Psoas muscle (tissue), 7 donors: ENCODE measurements at regions not wholly inside any gene's neighbourhood (a gene's known extent, or its start where the extent isn't known, plus 50 kb on each side); places are given as distances from the start of the nearest gene placed in this dataset.

Experiments used
- ATAC-seq, 4 donors: fragments of 200-7000 bp; cut with Tn5 transposase; one replicate each; pipeline ENCODE4 v1.9.1; 2020; ENCODE audit warnings: moderate library complexity in 3 of 4, mild to moderate bottlenecking in 2 of 4
- DNase-seq, 2 donors: peaks; one replicate each; pipeline ENCODE4 v3.0.0-alpha.2; 2020
- H3K27ac ChIP-seq: fragments of 200-600 bp; one replicate; pipeline ENCODE4 v1.8.0; 2022
- H3K27me3 ChIP-seq, 3 donors: fragments of 200-600 bp in 1 of 3; one replicate each; pipeline versions ENCODE4 v1.6.1 to v1.8.0; 2013 to 2022; ENCODE audit warnings: low read length in 2 of 3, mild to moderate bottlenecking in 2 of 3, moderate library complexity in 1 of 3; ENCODE audit not compliant: insufficient read depth in 3 of 3
- H3K36me3 ChIP-seq, 2 donors: fragments of 200-600 bp in 1 of 2; one replicate each; pipeline versions ENCODE4 v1.6.1 to v1.8.0; 2013 to 2022; ENCODE audit warnings: low read depth in 1 of 2, mild to moderate bottlenecking in 1 of 2, moderate library complexity in 1 of 2; ENCODE audit not compliant: insufficient read depth in 1 of 2
- H3K4me1 ChIP-seq: fragments of 200-600 bp; one replicate; pipeline ENCODE4 v1.8.0; 2022
- H3K4me3 ChIP-seq: fragments of 200-600 bp; one replicate; pipeline ENCODE4 v1.8.0; 2022; ENCODE audit warnings: mild to moderate bottlenecking
- H3K9me3 ChIP-seq: fragments of 200-600 bp; one replicate; pipeline ENCODE4 v1.8.0; 2022
- WGBS, 3 donors: extraction: QIAGEN DNeasy Blood & Tissue Kit; methylation state at CpG; one replicate each; pipeline versions ENCODE4 v1.1.6 to v1.1.7; 2013; 5-methylcytosine and 5-hydroxymethylcytosine counted together
- intact Hi-C, 2 donors: fragments of 100-400 bp; cut with DNase I; formaldehyde crosslinking; loops; one replicate each; pipeline versions ENCODE4 v1.11.0 to v1.14.2; 2022
- TF ChIP-seq, protein P1 (sequence below): fragments of 200-600 bp; IDR thresholded peaks from one replicate; pipeline ENCODE4 v1.8.0; 2022; ENCODE audit warnings: antibody characterized with exemption
- donor health status: healthy with polysubstance abuse.
- donor health status: DM: no; HTN: no; CAD: no; lungs with moderate emphysema.
- donor health status: Bipolar disorder and iron deficiency.
- donor health status: healthy.
- donor health status: DM: yes; HTN: yes; CAD: no.
- donor health status: DM: no; HTN: no; CAD: no.
- donor health status: DM: yes; HTN: yes; CAD: no.

DNA sequence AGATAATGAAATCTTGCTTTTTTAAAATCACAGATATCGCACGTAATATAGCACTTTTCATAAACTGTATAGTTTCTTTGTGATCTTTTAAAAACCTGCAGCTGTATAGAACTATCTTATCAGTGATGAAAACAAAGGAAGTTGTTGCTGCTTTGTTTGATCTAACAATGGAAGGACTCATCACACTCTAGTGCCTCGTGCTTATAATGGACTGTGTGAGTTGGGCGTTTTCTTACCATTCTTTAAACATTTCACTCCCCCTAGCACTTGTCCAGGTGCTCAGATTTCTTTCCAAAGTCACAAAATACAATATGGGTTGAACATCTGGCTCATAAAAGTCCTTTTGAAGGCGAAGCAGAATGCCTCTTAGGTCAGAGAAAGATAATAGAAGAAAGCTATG lies 94.8 kb upstream of the SPATS2L start:
- TF ChIP-seq, protein P1, sequence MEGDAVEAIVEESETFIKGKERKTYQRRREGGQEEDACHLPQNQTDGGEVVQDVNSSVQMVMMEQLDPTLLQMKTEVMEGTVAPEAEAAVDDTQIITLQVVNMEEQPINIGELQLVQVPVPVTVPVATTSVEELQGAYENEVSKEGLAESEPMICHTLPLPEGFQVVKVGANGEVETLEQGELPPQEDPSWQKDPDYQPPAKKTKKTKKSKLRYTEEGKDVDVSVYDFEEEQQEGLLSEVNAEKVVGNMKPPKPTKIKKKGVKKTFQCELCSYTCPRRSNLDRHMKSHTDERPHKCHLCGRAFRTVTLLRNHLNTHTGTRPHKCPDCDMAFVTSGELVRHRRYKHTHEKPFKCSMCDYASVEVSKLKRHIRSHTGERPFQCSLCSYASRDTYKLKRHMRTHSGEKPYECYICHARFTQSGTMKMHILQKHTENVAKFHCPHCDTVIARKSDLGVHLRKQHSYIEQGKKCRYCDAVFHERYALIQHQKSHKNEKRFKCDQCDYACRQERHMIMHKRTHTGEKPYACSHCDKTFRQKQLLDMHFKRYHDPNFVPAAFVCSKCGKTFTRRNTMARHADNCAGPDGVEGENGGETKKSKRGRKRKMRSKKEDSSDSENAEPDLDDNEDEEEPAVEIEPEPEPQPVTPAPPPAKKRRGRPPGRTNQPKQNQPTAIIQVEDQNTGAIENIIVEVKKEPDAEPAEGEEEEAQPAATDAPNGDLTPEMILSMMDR: no peak
- Histone ChIP-seq H3K27ac (no peak overlapping the region), H3K4me3 (no peak overlapping the region), H3K9me3 (no peaks in the 10 kb centered on the region), H3K27me3 (no peaks in the 10 kb centered on the region), H3K4me1 (no peaks in the 10 kb centered on the region), H3K36me3 (no peaks in the 10 kb centered on the region)
- DNase-seq (no peak), ATAC-seq (no peak)
- intact Hi-C loops: no loop called here
- WGBS, 3 donors: 75 to 77% (median 76%) methylated on average over 5 of the region's 5 CpGs

DNA sequence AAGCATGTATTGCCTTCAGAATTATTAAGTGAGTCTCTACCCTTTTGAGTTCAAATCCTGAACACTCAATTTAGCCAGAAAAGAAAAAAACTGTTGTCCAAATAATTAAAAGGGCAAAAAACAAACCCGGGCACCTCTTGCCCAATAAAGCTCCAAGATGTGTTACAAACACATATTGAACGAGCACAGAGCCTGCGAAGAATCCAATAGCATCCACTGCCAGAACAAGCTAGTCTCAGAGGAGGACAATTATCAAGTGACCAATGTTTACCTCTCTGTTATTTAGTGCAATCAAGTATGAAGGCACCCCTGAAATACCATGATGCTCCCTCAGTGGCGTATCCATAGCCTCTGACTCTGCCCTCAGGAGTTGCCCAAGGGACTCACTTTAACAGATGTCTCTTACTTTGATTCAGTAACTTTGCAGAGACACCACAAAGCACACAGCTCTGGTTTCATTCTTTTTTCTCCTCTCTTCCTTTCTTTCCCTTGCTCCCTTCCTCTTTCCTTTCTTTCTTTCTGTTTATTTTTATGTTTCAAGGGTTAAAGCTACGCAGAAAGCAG lies 93.5 kb upstream of the SPATS2L start:
- ATAC-seq: no peak
- DNase-seq: no peak
- no peaks in the 10 kb centered on the region for H3K27me3 ChIP-seq
- intact Hi-C loops: no loop called here
- H3K4me3 ChIP-seq: no peak overlapping the region
- H3K36me3 ChIP-seq: no peaks in the 10 kb centered on the region
- TF ChIP-seq, protein P1: no peak
- 65 to 75% (median 69%) methylated on average over 5 of the region's 5 CpGs for WGBS, 3 donors
- H3K27ac ChIP-seq: no peak overlapping the region
- H3K9me3 ChIP-seq: no peaks in the 10 kb centered on the region
- H3K4me1 ChIP-seq: no peaks in the 10 kb centered on the region

DNA sequence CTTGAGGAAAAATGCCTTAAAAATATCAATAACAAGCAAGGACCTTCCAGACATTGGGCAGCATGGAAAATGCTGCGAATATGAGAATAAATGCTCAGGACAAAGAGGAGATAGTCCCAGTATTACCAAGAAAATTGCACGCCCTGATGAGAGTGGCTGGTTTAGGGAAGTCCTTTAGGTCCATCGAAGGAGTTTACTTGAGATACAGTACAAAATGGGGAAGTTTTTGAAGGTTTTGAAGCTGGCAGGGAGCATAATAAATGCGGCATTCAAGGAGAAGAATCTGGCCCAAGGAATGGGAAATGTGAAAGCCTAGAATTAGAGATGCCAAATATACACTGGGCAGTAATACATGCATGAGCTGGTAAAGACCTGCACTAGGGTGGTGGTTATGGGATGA lies 90.2 kb upstream of the SPATS2L start:
- Histone ChIP-seq H3K9me3 (no peaks in the 10 kb centered on the region), H3K4me3 (no peak overlapping the region), H3K27me3 (no peaks in the 10 kb centered on the region), H3K36me3 (no peaks in the 10 kb centered on the region), H3K27ac (no peak overlapping the region), H3K4me1 (no peaks in the 10 kb centered on the region)
- DNase-seq: no peak
- ATAC-seq: no peak
- TF ChIP-seq, protein P1: no peak
- 87 to 94% (median 90%) methylated on average over 4 of the region's 4 CpGs for WGBS, 3 donors
- intact Hi-C loops: no loop called here

DNA sequence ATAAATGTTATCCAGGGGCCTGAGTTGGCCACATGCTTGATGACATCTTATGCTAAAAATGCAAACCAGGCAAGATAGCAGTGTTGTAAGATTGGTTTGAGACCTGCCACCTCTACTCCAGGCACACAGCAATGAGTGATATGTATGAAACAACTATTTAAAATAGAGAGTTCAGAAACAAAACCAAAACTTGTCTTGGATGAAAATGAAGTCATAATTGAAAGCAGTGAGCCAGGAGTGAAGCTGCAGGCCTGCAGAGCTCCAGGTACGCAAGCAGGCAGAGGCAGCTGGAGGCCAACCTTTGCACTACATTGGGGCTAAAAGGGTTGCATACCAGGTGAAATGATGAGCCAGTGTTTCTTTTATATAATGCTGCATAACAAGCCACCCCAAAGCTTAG lies 89.2 kb upstream of the SPATS2L start:
- H3K4me1 ChIP-seq: no peaks in the 10 kb centered on the region
- no peaks in the 10 kb centered on the region for H3K27me3 ChIP-seq
- 93 to 100% (median 97%) methylated on average over 1 of the region's 1 CpG for WGBS, 3 donors
- no peak overlapping the region for H3K4me3 ChIP-seq
- no peaks in the 10 kb centered on the region for H3K9me3 ChIP-seq
- DNase-seq (no peak), ATAC-seq (no peak)
- no peak overlapping the region for H3K27ac ChIP-seq
- TF ChIP-seq, protein P1: no peak
- intact Hi-C loops: no loop called here
- H3K36me3 ChIP-seq: no peaks in the 10 kb centered on the region

DNA sequence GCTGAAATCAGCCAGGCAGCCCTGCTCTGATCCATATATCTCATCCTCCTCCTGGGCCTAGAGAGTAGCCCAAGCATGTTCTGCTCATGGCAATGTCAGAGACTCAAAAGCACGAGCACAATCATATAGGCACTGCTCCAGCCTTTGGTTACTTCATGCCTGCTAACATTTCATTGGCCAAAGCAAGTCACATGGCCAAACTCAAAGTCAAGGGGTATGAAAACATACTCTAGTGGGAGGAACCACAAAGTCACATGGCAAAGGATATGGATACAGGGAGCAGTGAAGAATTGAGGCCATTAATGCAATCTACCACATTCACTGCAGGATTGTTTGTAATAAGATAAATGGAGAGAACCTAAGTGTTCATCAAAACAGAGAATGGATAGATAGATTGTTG lies 87.8 kb upstream of the SPATS2L start:
- TF ChIP-seq, protein P1: no peak
- no peak for DNase-seq
- Histone ChIP-seq H3K4me3 (no peak overlapping the region), H3K27ac (no peak overlapping the region), H3K9me3 (no peaks in the 10 kb centered on the region), H3K36me3 (no peaks in the 10 kb centered on the region), H3K4me1 (no peaks in the 10 kb centered on the region), H3K27me3 (no peaks in the 10 kb centered on the region)
- WGBS, 3 donors: 84 to 96% (median 95%) methylated on average over 1 of the region's 1 CpG
- intact Hi-C loops: no loop called here
- no peak for ATAC-seq
